ENCODE measurements at regions not wholly inside any gene's neighbourhood (a gene's known extent, or its start where the extent isn't known, plus 50 kb on each side); places are given as distances from the start of the nearest gene placed in this dataset.

DNA sequence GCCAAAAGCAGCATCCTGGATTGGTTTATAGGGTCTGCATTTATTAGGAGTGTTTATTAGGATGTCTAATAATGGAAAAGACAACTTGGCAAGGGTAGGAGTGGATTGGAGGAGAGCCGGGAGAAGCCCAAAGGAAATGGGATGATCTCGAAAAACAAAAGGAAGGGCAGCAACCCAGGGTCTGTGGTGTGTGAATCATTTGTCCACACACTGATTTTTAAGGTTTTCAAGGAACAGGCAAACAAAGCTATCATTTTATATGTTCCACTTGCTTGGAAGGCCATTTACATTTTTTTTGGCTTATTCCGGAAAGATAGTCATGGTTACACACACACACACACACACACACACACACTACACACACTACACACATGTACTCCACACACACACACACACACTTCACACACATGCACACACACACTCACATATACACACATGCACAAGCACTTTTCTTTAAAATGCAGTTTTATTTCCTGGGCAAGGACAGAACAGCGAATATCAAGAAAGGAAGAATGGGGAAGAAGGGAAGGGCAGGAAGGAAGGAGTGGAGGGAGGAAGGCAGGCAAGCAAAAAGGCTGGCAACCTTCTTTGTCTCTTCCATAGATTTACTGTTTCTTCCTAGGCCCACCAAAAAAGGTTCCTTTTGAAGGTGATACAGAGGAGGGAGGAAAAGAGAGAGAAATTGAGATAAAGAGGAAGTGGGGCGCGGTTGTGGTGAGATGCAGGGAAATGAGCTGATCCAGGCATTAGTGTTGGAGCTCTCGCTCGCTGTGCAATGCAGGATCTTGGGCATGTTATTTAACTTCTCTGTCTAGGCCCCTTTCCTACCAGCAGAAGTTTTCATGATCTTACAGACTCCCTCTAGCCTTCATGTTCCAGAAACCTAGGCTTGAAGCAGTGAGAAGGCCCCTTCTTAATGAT, 88.6 kb upstream of the MAML3 start:
- peak overlapping the region; percentile 29 for H3K27ac Mint-ChIP-seq
- H3K4me1 Mint-ChIP-seq (ENCODE audit: low read depth): peaks cover 20% of the 10 kb centered on the region
- DNase-seq: peak; percentile 54
- ChIA-PET CTCF (interaction anchor here (0.9 to 5.1 kb wide), 7 partner anchors 8 to 230 kb away, joined by 3 to 45 read pairs (median 8); no protein-coding TSS in a partner anchor), POLR2A (interaction anchor here (0.7 to 1.5 kb wide), 4 partner anchors 9 to 12 kb away, joined by 3 to 4 read pairs (median 4); no protein-coding TSS in a partner anchor)
- no peaks in the 10 kb centered on the region for H3K9me3 Mint-ChIP-seq
- peak overlapping the region; percentile 44 for H3K4me3 Mint-ChIP-seq
- ATAC-seq: peak; percentile 32
- intact Hi-C loops (cut with micrococcal nuclease): no loop called here
- no peaks in the 10 kb centered on the region for H3K36me3 Mint-ChIP-seq (ENCODE audit: low read depth)
- no peak for TF ChIP-seq CTCF (IDR thresholded peaks at IDR 0.05)
- peaks cover 4% of the 10 kb centered on the region for H3K27me3 Mint-ChIP-seq

DNA sequence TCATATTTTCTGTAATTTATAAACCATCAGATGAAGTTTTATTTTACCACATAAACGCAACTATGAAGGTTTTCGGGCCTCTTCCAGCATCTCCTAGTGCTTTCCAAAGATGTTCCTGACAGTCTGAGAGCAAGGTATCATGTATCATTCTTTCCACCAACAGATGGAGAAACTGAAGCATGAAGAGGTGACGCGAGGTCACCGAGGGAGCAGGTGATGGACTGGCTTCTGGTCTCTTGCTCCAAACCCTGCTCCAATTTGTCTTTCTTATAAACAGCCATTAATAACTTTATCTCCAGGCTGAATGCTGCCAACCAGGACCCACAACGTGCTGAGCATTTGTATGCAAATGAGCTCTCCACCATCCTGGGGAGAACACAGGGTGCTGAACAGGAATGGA, 86.3 kb upstream of the MAML3 start:
- ChIA-PET POLR2A (no interaction called here), CTCF (interaction anchor here (2.4 kb wide), 1 partner anchor 13 kb away, joined by 8 read pairs; no protein-coding TSS in a partner anchor)
- H3K4me1 Mint-ChIP-seq (ENCODE audit: low read depth): peaks cover 21% of the 10 kb centered on the region
- intact Hi-C loops (cut with micrococcal nuclease): no loop called here
- peaks cover 9% of the 10 kb centered on the region for H3K27me3 Mint-ChIP-seq
- no peak for DNase-seq
- no peaks in the 10 kb centered on the region for H3K9me3 Mint-ChIP-seq
- no peak overlapping the region for H3K4me3 Mint-ChIP-seq
- no peak overlapping the region for H3K27ac Mint-ChIP-seq
- TF ChIP-seq CTCF (IDR thresholded peaks at IDR 0.05): no peak
- H3K36me3 Mint-ChIP-seq (ENCODE audit: low read depth): no peaks in the 10 kb centered on the region
- ATAC-seq: no peak

GRCh38 chr4:140239311-140239710, 85.3 kb upstream of the MAML3 start:
- ATAC-seq: no peak
- intact Hi-C loops (cut with micrococcal nuclease): no loop called here
- H3K36me3 Mint-ChIP-seq (ENCODE audit: low read depth): no peaks in the 10 kb centered on the region

GRCh38 chr4:140238351-140239056, 84.5 kb upstream of the MAML3 start:
- no peak for DNase-seq
- intact Hi-C loops (cut with micrococcal nuclease): no loop called here
- no peaks in the 10 kb centered on the region for H3K36me3 Mint-ChIP-seq (ENCODE audit: low read depth)
- CTCF ChIA-PET: interaction anchor here (1.5 to 2.4 kb wide), 2 partner anchors 10 to 14 kb away, joined by 5 to 8 read pairs; no protein-coding TSS in a partner anchor
- no peak for ATAC-seq
- POLR2A ChIA-PET: interaction anchor here (0.8 to 1.0 kb wide), 2 partner anchors 86 to 178 kb away, joined by 3 to 4 read pairs; no protein-coding TSS in a partner anchor
- no peak for TF ChIP-seq CTCF (IDR thresholded peaks at IDR 0.05)
- peaks cover 34% of the 10 kb centered on the region for H3K4me1 Mint-ChIP-seq (ENCODE audit: low read depth)
- peaks cover 9% of the 10 kb centered on the region for H3K27me3 Mint-ChIP-seq
- no peak overlapping the region for H3K4me3 Mint-ChIP-seq
- H3K9me3 Mint-ChIP-seq: no peaks in the 10 kb centered on the region
- no peak overlapping the region for H3K27ac Mint-ChIP-seq

More at GRCh38 chr4:140239311-140239710, 85.3 kb upstream of the MAML3 start:
- CTCF ChIA-PET: interaction anchor here (1.5 to 2.4 kb wide), 2 partner anchors 9 to 13 kb away, joined by 5 to 8 read pairs; no protein-coding TSS in a partner anchor
- POLR2A ChIA-PET: interaction anchor here (1.0 kb wide), 1 partner anchor 87 kb away, joined by 3 read pairs; no protein-coding TSS in a partner anchor
- H3K27ac Mint-ChIP-seq: no peak overlapping the region
- no peak for TF ChIP-seq CTCF (IDR thresholded peaks at IDR 0.05)
- DNase-seq: no peak
- H3K9me3 Mint-ChIP-seq: no peaks in the 10 kb centered on the region
- no peak overlapping the region for H3K4me3 Mint-ChIP-seq
- peaks cover 9% of the 10 kb centered on the region for H3K27me3 Mint-ChIP-seq
- H3K4me1 Mint-ChIP-seq (ENCODE audit: low read depth): peaks cover 29% of the 10 kb centered on the region
